ENCODE measurements at regions not wholly inside any gene's neighbourhood (a gene's known extent, or its start where the extent isn't known, plus 50 kb on each side); places are given as distances from the start of the nearest gene placed in this dataset.

GRCh38 chrX:91081873-91082272 lies 352.8 kb upstream of the PABPC5 start:
- BruUV-seq (replicated peaks): no TSS peak
- no peak for DNase-seq (ENCODE audit: low read depth, low spot score)
- no peaks in the 10 kb centered on the region for H3K4me1 ChIP-seq (ENCODE audit: control insufficient read depth, extremely low read depth, insufficient read depth, low read length)
- H3K4me2 ChIP-seq (ENCODE audit: insufficient read depth, low read length): no peak overlapping the region
- ChIA-PET POLR2A (no interaction called here), CTCF (no interaction called here)
- no peaks in the 10 kb centered on the region for H3K36me3 ChIP-seq (ENCODE audit: control insufficient read depth in 2 of 2, extremely low read depth in 1 of 2, insufficient read depth in 2 of 2, low read length in 2 of 2)
- H2AFZ ChIP-seq (ENCODE audit: low read depth, low read length): no peak overlapping the region
- no peaks in the 10 kb centered on the region for H3K27me3 ChIP-seq (ENCODE audit: control insufficient read depth in 2 of 2, insufficient read depth in 2 of 2, low read length in 2 of 2)
- H3K79me2 ChIP-seq (ENCODE audit: control insufficient read depth, insufficient read depth, low read length): no peaks in the 10 kb centered on the region
- no peak overlapping the region for H3K27ac ChIP-seq (ENCODE audit: insufficient read depth, low read depth, low read length)
- no peaks in the 10 kb centered on the region for H4K20me1 ChIP-seq (replicated peaks; ENCODE audit: control insufficient read depth, extremely low read depth, insufficient read depth, low read length)
- intact Hi-C loops (cut with micrococcal nuclease): no loop called here
- no peaks in the 10 kb centered on the region for H3K9me3 ChIP-seq (replicated peaks; ENCODE audit: control insufficient read depth, insufficient read depth, low read length)
- dilution Hi-C loops (cut with MboI; ENCODE audit: extremely low pct_ligation_motif_present, low sequenced_read_pairs): no loop called here
- no peaks in the 10 kb centered on the region for H3K9me1 ChIP-seq (replicated peaks; ENCODE audit: control insufficient read depth, extremely low read depth, insufficient read depth, low read length)
- H3K4me3 ChIP-seq (replicated peaks in 1 of 3; ENCODE audit: insufficient read depth in 1 of 3, low read depth in 1 of 3, low read length in 3 of 3): no peak overlapping the region
- TF ChIP-seq POLR2AphosphoS5 (IDR thresholded peaks at IDR 0.05; ENCODE audit: insufficient read depth, low read depth, low read length) (no peak), POLR2A (IDR thresholded peaks at IDR 0.05; ENCODE audit: low read depth, low read length) (no peak), MAX (IDR thresholded peaks at IDR 0.05; ENCODE audit: insufficient read depth, insufficient read length) (no peak)
- no peak for FAIRE-seq
- no peak overlapping the region for H3K9ac ChIP-seq (replicated peaks; ENCODE audit: extremely low read depth, insufficient read depth, low read length)

GRCh38 chrX:91108761-91109160 lies 325.9 kb upstream of the PABPC5 start:
- no peaks in the 10 kb centered on the region for H3K79me2 ChIP-seq (ENCODE audit: control insufficient read depth, insufficient read depth, low read length)
- no peaks in the 10 kb centered on the region for H3K9me3 ChIP-seq (replicated peaks; ENCODE audit: control insufficient read depth, insufficient read depth, low read length)
- no TSS peak for BruUV-seq (replicated peaks)
- H3K4me1 ChIP-seq (ENCODE audit: control insufficient read depth, extremely low read depth, insufficient read depth, low read length): no peaks in the 10 kb centered on the region
- H3K4me3 ChIP-seq (replicated peaks in 1 of 3; ENCODE audit: insufficient read depth in 1 of 3, low read depth in 1 of 3, low read length in 3 of 3): no peak overlapping the region
- DNase-seq (ENCODE audit: low read depth, low spot score) (no peak), FAIRE-seq (no peak)
- H3K27ac ChIP-seq (ENCODE audit: insufficient read depth, low read depth, low read length): no peak overlapping the region
- no peak overlapping the region for H2AFZ ChIP-seq (ENCODE audit: low read depth, low read length)
- CTCF ChIA-PET: no interaction called here
- TF ChIP-seq FOS (IDR thresholded peaks at IDR 0.05; ENCODE audit: borderline replicate concordance, insufficient read depth, low read length): no peak
- TF ChIP-seq EZH2 (IDR thresholded peaks at IDR 0.05; ENCODE audit: borderline replicate concordance, low read depth, low read length, severe bottlenecking): no peak
- TF ChIP-seq JUN (IDR thresholded peaks at IDR 0.05; ENCODE audit: borderline replicate concordance, insufficient read depth, insufficient read length, low read depth): no peak
- no peak for TF ChIP-seq POLR2AphosphoS5 (IDR thresholded peaks at IDR 0.05; ENCODE audit: insufficient read depth, low read depth, low read length)
- TF ChIP-seq MYC (IDR thresholded peaks at IDR 0.05; ENCODE audit: low read depth, low read length): no peak
- no peak for TF ChIP-seq CTCF (IDR thresholded peaks at IDR 0.05; ENCODE audit: extremely low read depth in 1 of 2, insufficient read depth in 1 of 2, low read depth in 1 of 2, low read length in 2 of 2)
- no peak for TF ChIP-seq POLR2A (IDR thresholded peaks at IDR 0.05; ENCODE audit: low read depth, low read length)
- TF ChIP-seq GATA2 (IDR thresholded peaks at IDR 0.05; ENCODE audit: insufficient read depth, insufficient read length, low read depth, low read length): no peak
- TF ChIP-seq MAX (IDR thresholded peaks at IDR 0.05; ENCODE audit: insufficient read depth, insufficient read length): no peak
- POLR2A ChIA-PET: no interaction called here
- intact Hi-C loops (cut with micrococcal nuclease): no loop called here
- dilution Hi-C loops (cut with MboI; ENCODE audit: extremely low pct_ligation_motif_present, low sequenced_read_pairs): no loop called here
- no peak overlapping the region for H3K9ac ChIP-seq (replicated peaks; ENCODE audit: extremely low read depth, insufficient read depth, low read length)
- no peak overlapping the region for H3K4me2 ChIP-seq (ENCODE audit: insufficient read depth, low read length)
- no peaks in the 10 kb centered on the region for H3K36me3 ChIP-seq (ENCODE audit: control insufficient read depth in 2 of 2, extremely low read depth in 1 of 2, insufficient read depth in 2 of 2, low read length in 2 of 2)
- no peaks in the 10 kb centered on the region for H3K9me1 ChIP-seq (replicated peaks; ENCODE audit: control insufficient read depth, extremely low read depth, insufficient read depth, low read length)
- H3K27me3 ChIP-seq (ENCODE audit: control insufficient read depth in 2 of 2, insufficient read depth in 2 of 2, low read length in 2 of 2): no peaks in the 10 kb centered on the region
- no peaks in the 10 kb centered on the region for H4K20me1 ChIP-seq (replicated peaks; ENCODE audit: control insufficient read depth, extremely low read depth, insufficient read depth, low read length)
